Esophagus muscularis mucosa (tissue), 4 donors: ENCODE measurements at regions not wholly inside any gene's neighbourhood (a gene's known extent, or its start where the extent isn't known, plus 50 kb on each side); places are given as distances from the start of the nearest gene placed in this dataset.

Experiments
- CTCF ChIP-seq, 3 experiments: fragments of 200-600 bp in 2 of 3; fragments of 450-650 bp in 1 of 3; sonication (generic) in 2 of 3; IDR thresholded peaks; one replicate each; pipeline ENCODE4 v1.5.1; 2017 to 2019; ENCODE audit warnings: antibody characterized with exemption in 3 of 3, mild to moderate bottlenecking in 2 of 3, moderate library complexity in 1 of 3
- EP300 ChIP-seq: sonication (generic); formaldehyde crosslinking; IDR thresholded peaks from one replicate; pipeline ENCODE4 v1.6.1; 2017; ENCODE audit warnings: antibody characterized with exemption
- POLR2A ChIP-seq: fragments of 450-650 bp; IDR thresholded peaks from one replicate; pipeline ENCODE4 v1.6.1; 2017; ENCODE audit warnings: antibody characterized with exemption, moderate library complexity, mild to moderate bottlenecking, low read depth
- POLR2AphosphoS5 ChIP-seq, 2 donors: sonication (generic); formaldehyde crosslinking; IDR thresholded peaks; one replicate each; pipeline ENCODE4 v1.6.1; 2017; ENCODE audit warnings: antibody characterized with exemption in 2 of 2

GRCh38 chr6:25056130-25056529 lies 120.4 kb upstream of the RIPOR2 start:
- TF ChIP-seq CTCF (IDR thresholded peaks at IDR 0.05): no peak
- TF ChIP-seq POLR2A: no peak
- TF ChIP-seq EP300: no peak
- TF ChIP-seq POLR2AphosphoS5 (IDR thresholded peaks at IDR 0.05): no peak
